NCI-H446 treated with DMSO at 0.1 percent for 48 hours (cell line): ENCODE measurements at regions not wholly inside any gene's neighbourhood (a gene's known extent, or its start where the extent isn't known, plus 50 kb on each side); places are given as distances from the start of the nearest gene placed in this dataset.
"Not testable (repeated sequence)": the region's sequence is repeated elsewhere in the genome, so short reads cannot be mapped to it uniquely, and the experiment has no call there.

Source experiments
- DNase-seq: peaks from one replicate; lab custom pipeline; 2025; lab: John Stamatoyannopoulos, UW

DNA sequence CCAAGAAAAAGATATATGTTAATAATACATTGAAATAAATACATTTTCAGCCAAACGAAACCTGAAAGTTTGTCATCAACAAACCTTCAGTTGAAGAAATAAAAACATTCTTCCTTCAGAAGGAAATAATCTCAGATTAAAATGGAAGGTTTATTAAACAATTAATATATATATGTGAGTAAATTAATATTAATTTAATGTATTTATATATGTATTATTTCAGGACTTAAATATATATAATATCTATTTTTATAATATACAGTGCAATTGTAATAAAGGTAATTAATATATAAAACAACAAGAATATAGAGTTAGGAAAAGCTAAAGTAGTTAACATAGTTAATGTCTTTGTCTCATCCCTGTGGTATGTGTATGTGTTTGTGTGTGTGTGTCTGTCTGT is 102.2 kb upstream of the CDC14C start:
- DNase-seq, result no peak

DNA sequence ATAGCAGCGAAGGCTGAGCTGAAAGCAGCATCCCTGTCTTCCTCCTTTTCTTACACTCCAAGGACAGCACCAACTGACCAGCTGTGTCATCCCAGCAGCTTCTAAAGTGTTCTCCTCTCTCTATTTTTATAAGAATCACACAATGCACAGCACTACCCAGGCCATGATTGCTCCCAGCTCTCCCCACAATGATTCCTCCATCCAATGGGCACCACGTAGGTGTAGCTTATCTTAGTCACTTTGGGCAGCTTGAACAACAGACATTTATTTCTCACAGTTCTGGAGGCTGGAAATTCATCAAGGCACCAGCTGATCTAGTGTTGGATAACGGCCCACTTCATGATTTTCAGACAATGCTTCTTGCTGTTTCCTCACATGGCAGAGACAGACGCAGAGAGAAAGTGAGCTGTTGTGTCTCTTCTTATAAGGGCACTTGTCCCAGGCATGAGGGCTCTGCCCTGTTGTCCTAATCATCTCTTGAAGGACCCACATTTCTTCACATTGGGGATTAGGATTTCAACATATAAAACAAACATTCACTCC is 92.0 kb upstream of the CDC14C start:
- DNase-seq, result peak; percentile 3

DNA sequence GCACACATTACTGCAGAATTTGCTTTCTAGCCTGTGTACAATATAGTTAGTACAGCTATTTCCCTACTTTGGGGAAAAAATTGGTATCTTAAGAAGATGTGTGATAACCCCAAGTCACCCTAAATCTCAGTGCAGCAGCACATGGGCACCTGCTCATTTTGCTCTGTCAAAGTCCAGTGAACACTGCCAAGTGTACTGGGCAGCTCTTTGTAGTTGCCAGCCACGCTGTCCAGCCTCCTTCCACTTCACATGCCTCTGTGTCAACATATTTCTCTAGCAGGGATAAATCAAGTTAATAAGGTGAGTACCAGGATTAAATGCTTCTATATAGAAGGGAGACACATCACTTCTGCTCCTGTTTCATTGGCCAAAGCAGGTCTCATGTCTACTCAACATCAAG is 87.1 kb upstream of the CDC14C start:
- no peak for DNase-seq

DNA sequence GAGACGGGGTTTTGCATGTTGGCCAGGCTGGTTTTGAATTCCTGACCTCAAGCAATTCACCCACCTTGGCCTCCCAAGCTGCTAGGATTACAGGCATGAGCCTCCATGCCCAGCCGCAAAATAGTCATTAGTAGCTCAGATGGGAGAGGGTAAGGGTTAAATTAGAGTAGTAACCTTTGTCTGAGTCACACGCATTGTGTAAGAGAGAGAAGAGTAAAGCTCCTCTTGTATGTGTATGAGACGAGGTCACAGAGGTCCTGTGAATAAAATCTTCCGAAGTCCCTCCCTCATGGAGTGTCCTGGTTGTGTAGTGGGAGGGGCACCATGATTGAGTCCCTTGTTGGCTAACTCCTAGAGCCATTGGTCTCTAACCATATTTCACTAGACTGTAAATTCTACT is 85.2 kb upstream of the CDC14C start:
- DNase-seq, result no peak

DNA sequence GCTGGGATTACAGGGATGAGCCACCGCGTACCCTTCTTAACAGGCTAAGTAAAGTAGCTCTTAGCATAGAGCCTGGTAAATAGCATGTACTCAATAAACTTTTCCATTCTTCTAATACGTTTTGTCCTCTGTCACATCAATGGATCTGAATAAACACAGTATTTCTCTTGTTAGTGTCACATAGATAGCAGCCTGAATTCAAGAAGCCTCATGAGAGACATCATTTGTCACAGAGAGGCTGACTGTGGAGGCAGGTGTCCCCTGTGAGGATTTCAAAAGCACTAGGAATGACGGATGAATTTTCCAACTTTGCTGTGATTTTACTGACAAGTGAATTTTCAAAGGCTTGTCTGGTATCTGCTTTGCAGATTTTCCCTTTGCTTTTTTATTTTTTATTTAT is 82.6 kb upstream of the CDC14C start:
- no peak for DNase-seq

DNA sequence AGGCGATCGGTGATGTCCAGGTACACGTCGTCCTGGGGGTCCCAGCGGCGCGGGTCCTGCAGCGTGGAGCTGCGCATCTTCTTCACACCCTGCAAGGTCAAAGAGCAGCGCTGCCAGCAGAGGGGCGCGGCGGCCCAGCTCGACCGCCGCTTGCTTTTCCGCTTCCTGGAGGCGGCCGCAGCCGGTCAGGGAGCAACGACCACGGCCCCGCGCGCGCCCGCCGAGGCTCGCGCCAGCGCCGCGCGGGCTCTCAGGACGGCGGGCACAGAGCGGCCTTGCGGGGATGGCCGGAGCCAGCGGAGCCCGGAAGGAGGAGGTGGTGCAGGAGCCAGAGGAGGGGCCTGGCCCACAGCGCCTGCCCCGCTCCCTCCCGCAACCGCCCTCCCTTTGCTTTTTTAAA is 76.4 kb upstream of the CDC14C start:
- no peak for DNase-seq

DNA sequence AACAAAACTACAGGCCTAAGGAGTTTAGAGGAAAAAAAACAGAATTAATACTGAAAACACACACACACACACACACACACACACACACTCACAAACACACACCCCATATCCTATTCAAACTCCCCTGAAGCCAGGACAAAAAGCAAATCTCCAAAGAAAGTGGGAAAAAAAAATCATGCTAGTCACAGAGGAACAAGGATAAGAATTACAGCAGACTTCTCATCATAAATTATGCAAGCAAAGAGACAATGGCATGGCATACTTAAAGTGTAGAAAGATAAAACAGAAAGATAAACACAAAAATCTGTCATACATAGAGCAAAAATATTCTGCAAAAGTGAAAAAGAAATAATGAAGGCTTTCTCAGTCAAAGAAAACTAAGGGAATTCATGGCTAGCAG is 63.9 kb upstream of the CDC14C start:
- not testable (repeated sequence) for DNase-seq

DNA sequence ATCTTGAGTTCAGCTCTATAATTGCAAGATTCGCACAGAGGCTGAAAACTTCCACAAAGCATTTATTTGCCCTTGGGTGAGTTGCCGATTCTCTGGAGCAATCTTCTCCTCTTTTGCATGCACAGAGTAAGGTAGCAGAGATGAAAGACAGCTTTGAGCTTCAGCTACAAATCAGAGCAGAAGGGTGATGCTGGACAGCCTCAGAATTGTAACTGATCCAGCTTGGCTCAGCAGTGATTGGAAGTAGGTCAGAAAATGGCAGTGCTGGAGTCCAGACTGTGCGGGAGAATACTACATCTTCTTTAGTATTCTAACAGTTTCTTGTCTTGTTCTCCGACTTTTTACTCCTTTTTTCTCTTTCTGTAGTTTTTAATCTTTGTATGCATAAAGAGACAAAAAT is 55.4 kb upstream of the CDC14C start:
- peak; percentile 31 for DNase-seq

DNA sequence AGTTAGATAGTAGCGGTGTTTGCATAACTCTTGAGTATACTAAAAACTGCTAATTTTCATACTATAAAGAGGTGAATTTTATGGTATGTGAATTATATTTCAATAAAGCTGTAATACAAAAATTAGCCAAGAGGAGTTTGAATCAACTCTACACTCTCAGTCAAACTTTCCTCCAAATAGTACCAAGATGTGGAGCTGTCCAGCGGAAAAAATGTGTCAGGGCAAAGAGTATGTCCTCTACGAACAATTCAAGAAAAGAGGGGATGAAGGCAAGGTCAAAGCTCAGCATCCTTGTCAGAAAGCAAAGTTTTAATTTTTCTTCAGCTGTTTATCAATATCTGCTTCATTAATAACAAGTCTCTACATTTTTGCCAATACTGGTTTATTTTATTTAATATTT is 51.8 kb upstream of the CDC14C start:
- DNase-seq, result no peak
